ENCODE measurements at regions not wholly inside any gene's neighbourhood (a gene's known extent, or its start where the extent isn't known, plus 50 kb on each side); places are given as distances from the start of the nearest gene placed in this dataset.
A peak's percentile ranks its signal among the peaks of the same experiment; 100 is the strongest.

DNA sequence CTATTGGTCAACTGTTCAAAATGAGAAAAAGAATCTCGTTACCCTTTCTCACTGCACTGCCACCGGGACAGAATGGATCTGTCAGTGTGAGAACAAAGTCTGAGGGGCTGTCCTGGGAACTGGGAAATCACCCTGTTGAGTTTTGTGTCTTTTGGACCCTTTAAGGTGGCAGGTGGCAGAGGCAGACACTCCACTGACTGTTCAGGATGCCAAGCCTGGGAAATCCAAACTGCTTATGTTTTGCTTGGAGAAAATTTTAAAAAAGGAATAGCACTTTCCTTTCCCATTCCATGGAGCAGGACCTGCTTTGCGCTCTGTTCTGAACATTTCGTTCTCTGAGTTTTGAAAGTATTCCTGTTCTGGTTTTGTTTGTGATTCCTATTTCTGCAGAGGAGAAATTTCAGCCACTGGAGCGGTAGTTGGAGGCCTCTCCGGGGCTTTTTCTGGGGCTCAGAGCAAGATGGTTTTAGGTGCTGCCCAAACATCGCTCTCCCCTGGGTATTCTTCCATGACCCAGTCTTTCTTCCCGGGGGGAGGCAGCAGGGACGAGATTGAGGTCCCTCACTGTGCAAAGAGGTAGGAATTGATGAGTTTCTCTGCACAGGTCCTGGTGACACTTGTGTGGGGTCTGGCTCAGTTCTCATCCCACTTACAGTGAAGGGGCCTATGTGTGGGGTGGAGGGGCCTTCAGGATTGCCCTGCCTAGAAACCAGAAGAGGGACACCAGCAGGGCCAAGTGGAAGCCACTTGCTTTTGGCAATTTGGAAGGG is 138.5 kb upstream of the SYT13 start:
- intact Hi-C loops (cut with DNase I): no loop called here
- Histone ChIP-seq H3K4me3 (no peak overlapping the region), H3K27me3 (no peaks in the 10 kb centered on the region), H3K9me3 (replicated peaks in 1 of 3) (no peaks in the 10 kb centered on the region), H3K4me1 (replicated peaks in 1 of 2) (no peaks in the 10 kb centered on the region), H3K27ac (no peak overlapping the region), H3K36me3 (replicated peaks in 1 of 2) (no peaks in the 10 kb centered on the region)
- TF ChIP-seq POLR2A (IDR thresholded peaks at IDR 0.05): no peak
- TF ChIP-seq, protein P1, sequence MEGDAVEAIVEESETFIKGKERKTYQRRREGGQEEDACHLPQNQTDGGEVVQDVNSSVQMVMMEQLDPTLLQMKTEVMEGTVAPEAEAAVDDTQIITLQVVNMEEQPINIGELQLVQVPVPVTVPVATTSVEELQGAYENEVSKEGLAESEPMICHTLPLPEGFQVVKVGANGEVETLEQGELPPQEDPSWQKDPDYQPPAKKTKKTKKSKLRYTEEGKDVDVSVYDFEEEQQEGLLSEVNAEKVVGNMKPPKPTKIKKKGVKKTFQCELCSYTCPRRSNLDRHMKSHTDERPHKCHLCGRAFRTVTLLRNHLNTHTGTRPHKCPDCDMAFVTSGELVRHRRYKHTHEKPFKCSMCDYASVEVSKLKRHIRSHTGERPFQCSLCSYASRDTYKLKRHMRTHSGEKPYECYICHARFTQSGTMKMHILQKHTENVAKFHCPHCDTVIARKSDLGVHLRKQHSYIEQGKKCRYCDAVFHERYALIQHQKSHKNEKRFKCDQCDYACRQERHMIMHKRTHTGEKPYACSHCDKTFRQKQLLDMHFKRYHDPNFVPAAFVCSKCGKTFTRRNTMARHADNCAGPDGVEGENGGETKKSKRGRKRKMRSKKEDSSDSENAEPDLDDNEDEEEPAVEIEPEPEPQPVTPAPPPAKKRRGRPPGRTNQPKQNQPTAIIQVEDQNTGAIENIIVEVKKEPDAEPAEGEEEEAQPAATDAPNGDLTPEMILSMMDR (IDR thresholded peaks at IDR 0.05): no peak
- 84 to 92% (median 89%) methylated on average over 9 of the region's 9 CpGs for WGBS, 4 donors
- no peak for DNase-seq

DNA sequence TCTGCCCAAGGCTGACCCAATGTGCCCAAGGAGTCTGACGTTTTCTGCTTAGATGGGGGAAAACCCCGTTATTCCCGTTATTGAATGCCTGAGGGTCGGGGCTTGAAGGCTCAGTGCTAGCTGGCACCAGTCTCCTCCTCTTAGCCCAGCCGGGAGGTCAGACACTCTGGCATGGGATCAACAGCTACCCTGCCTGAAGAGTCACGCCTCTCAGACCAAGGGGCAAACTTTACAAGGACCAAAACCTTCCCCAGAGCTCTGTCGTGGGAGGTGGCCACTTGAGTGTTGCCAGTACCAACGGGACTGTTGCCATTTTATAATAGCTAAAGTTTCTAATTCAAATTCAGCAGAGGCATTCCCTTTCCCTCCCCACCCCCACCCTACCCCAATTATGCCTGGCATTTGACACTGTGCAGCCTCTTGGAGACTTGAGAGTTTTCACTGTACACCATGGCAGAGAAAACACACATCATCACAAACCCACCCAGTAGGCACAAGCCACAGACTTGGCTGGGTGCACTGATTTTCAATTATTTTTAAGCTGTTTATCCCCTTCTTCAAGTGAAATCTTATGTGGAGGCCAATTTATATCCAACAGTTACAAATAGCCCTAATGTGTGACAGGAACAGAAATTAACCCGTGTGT is 137.5 kb upstream of the SYT13 start:
- WGBS, 4 donors: 32 to 48% (median 38%) methylated on average over 5 to 9 of the region's 9 CpGs
- H3K4me1 ChIP-seq (replicated peaks in 1 of 2): no peaks in the 10 kb centered on the region
- DNase-seq: peak in 5 of 7 donors; percentile 27 to 51 (median 32)

DNA sequence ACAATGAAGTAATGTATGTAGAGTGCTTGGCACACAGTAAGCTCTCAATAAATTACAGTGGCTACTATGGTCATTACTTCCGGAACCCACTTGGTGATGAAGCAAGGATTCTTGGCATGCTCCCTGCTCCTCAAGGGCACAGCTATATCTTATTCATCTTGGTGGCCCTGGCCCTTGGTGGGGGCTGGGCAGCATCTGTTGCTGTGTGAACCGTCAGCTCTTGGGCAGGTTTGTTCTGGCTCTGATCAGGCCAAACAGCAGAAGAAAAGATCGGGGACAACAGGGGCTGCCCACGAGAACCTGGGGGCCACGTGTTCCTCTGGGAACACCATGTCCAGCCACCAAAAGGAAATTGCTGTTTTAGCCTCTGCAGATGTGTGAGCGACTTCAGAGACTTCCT is 136.9 kb upstream of the SYT13 start:
- WGBS, 4 donors: 21 to 51% (median 40%) methylated on average over 2 to 6 of the region's 6 CpGs
- no peaks in the 10 kb centered on the region for H3K9me3 ChIP-seq (replicated peaks in 1 of 3)
- TF ChIP-seq, protein P1 (IDR thresholded peaks at IDR 0.05): no peak
- TF ChIP-seq POLR2A (IDR thresholded peaks at IDR 0.05): no peak

More for the DNA sequence above, 137.5 kb upstream of the SYT13 start:
- H3K9me3 ChIP-seq (replicated peaks in 1 of 3): no peaks in the 10 kb centered on the region
- no peak overlapping the region for H3K4me3 ChIP-seq
- H3K36me3 ChIP-seq (replicated peaks in 1 of 2): no peaks in the 10 kb centered on the region
- intact Hi-C loops (cut with DNase I): no loop called here
- TF ChIP-seq, protein P1 (IDR thresholded peaks at IDR 0.05): no peak
- no peak for TF ChIP-seq POLR2A (IDR thresholded peaks at IDR 0.05)
- peak overlapping the region in 2 of 5 donors; percentile 34 to 62 for H3K27ac ChIP-seq
- H3K27me3 ChIP-seq: no peaks in the 10 kb centered on the region

DNA sequence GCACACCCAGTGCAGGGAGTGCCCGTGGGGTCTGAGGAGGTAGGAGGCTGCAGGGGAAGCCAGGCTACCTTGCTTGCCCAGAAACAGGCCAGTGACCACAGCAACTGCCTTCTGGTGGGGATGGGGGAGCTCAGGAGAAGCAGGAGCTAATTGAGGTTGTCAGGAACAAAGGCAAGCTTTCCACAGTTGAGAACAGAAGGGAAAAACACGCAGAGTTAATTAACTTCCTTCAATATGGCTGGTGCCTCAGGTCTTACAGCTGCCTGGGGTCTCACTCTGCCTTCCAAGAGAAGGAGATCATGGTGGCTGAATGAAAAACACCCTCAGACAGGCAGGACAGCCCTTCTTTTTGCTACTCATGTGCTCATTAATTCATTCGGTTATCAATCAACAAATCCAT is 127.9 kb upstream of the SYT13 start:
- H3K9me3 ChIP-seq (replicated peaks in 1 of 3): no peaks in the 10 kb centered on the region
- TF ChIP-seq POLR2A (IDR thresholded peaks at IDR 0.05): no peak
- TF ChIP-seq, protein P1 (IDR thresholded peaks at IDR 0.05): no peak
- peaks cover 6% of the 10 kb centered on the region in 2 donors for H3K4me1 ChIP-seq (replicated peaks in 1 of 2)
- no peaks in the 10 kb centered on the region for H3K27me3 ChIP-seq
- H3K4me3 ChIP-seq: no peak overlapping the region
- no peak overlapping the region for H3K27ac ChIP-seq
- intact Hi-C loops (cut with DNase I): loop anchor here in 1 of 2 donors (5.0 kb wide), 1 partner anchor 253 kb away; the partner anchor contains the start of gene CHST1
- no peak for DNase-seq
- 72 to 86% (median 79%) methylated on average over 3 of the region's 3 CpGs for WGBS, 4 donors
- H3K36me3 ChIP-seq (replicated peaks in 1 of 2): no peaks in the 10 kb centered on the region

More for the DNA sequence above, 136.9 kb upstream of the SYT13 start:
- intact Hi-C loops (cut with DNase I): no loop called here
- peak overlapping the region in 2 of 5 donors; percentile 34 to 62 for H3K27ac ChIP-seq
- H3K36me3 ChIP-seq (replicated peaks in 1 of 2): no peaks in the 10 kb centered on the region
- no peaks in the 10 kb centered on the region for H3K27me3 ChIP-seq
- peak; percentile 50 to 90 (median 76) for DNase-seq
- no peaks in the 10 kb centered on the region for H3K4me1 ChIP-seq (replicated peaks in 1 of 2)
- H3K4me3 ChIP-seq: no peak overlapping the region
